Spleen (tissue), 7 donors: ENCODE measurements at regions not wholly inside any gene's neighbourhood (a gene's known extent, or its start where the extent isn't known, plus 50 kb on each side); places are given as distances from the start of the nearest gene placed in this dataset.

Experiments
- POLR2A ChIP-seq, 3 donors: fragments of 450-650 bp; IDR thresholded peaks; one replicate each; pipeline ENCODE4 v1.5.1; 2017; ENCODE audit warnings: antibody characterized with exemption in 3 of 3, mild to moderate bottlenecking in 1 of 3
- TF ChIP-seq, protein P1 (sequence below), 11 experiments: fragments of 200-600 bp in 7 of 11; fragments of 450-650 bp in 4 of 11; sonication (generic) in 4 of 11; IDR thresholded peaks in 8 of 11; conservative IDR thresholded peaks in 3 of 11; 1 replicate in 7 of 11; 2 replicates in 4 of 11; pipeline versions ENCODE4 v1.4.0 to v1.8.0; 2016 to 2021; ENCODE audit warnings: antibody characterized with exemption in 11 of 11, inconsistent platforms in 4 of 11, mild to moderate bottlenecking in 1 of 11
- donor health status: DM: no; HTN: no; CAD: no; lungs with moderate emphysema.
- donor health status: DM: no; HTN: no; CAD: no.
- donor health status: DM: no; HTN: no; CAD: no.

DNA sequence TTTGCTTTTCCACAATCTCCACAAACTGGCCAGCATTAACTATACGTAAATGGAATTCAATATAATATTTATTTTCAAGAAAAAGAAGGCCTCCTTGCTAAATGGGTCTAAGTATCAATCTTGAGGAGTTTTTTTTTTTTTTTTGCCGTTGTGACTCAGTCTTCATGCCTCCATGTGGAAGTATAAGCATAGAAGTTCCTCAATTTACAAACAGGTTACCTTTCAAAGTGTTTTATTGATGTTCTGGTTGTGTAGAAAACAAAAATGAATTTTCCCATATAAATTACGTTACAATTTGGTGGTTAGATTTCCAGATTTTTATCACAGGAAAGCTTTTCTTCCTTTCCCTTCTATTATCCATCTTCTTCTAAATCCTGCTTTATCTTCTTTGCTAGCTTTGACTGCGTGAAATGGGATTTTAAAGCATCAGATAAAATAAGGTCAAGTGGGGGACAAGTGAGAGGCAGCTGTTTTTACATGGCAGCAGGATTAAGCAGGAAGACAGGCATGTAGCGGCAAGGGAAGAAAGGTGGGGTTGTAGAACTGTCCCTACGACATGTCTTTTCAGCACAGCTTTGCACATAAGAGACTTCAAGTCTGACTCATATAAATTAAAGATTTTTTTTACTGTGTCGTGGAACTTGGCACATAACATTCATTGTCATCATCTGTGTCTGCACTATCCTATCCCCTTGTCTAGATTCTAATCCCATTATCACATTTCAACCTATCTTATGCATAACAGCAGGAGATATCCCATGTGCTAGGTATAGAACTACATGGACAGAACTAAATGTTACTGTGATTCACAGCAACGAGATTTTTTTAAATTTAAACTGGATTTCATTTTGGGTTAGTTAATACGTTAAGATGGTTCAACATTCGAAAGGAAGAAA is 135.3 kb upstream of the FAM3C start:
- TF ChIP-seq, protein P1, sequence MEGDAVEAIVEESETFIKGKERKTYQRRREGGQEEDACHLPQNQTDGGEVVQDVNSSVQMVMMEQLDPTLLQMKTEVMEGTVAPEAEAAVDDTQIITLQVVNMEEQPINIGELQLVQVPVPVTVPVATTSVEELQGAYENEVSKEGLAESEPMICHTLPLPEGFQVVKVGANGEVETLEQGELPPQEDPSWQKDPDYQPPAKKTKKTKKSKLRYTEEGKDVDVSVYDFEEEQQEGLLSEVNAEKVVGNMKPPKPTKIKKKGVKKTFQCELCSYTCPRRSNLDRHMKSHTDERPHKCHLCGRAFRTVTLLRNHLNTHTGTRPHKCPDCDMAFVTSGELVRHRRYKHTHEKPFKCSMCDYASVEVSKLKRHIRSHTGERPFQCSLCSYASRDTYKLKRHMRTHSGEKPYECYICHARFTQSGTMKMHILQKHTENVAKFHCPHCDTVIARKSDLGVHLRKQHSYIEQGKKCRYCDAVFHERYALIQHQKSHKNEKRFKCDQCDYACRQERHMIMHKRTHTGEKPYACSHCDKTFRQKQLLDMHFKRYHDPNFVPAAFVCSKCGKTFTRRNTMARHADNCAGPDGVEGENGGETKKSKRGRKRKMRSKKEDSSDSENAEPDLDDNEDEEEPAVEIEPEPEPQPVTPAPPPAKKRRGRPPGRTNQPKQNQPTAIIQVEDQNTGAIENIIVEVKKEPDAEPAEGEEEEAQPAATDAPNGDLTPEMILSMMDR (IDR thresholded peaks at IDR 0.05 in 8 of 11, conservative IDR thresholded peaks at IDR 0.05 in 3 of 11) = no peak
- TF ChIP-seq POLR2A (IDR thresholded peaks at IDR 0.05) = no peak
